Loucy (cell line): ENCODE measurements at regions not wholly inside any gene's neighbourhood (a gene's known extent, or its start where the extent isn't known, plus 50 kb on each side); places are given as distances from the start of the nearest gene placed in this dataset.

Source experiments
- H2AFZ ChIP-seq: fragments of 200-600 bp; sonication (generic); 2 replicates; pipeline ENCODE4 v1.6.0; 2016; ENCODE audit warnings: antibody characterized with exemption, mild to moderate bottlenecking, low read length, moderate library complexity
- H3F3A ChIP-seq: fragments of 200-600 bp; 2 replicates; pipeline ENCODE4 v1.6.0; 2016; ENCODE audit warnings: antibody characterized with exemption, low read depth, mild to moderate bottlenecking
- H3K27me3 ChIP-seq: fragments of 200-600 bp; sonication (generic); 2 replicates; pipeline ENCODE4 v1.6.1; 2014; ENCODE audit warnings: low read length, mild to moderate bottlenecking; ENCODE audit not compliant: insufficient read depth, poor library complexity, severe bottlenecking
- H3K36me3 ChIP-seq: fragments of 200-600 bp; sonication (generic); 2 replicates; pipeline ENCODE4 v1.6.1; 2016; ENCODE audit warnings: low read length; ENCODE audit not compliant: insufficient read depth
- H3K4me1 ChIP-seq: fragments of 200-600 bp; sonication (generic); 2 replicates; pipeline ENCODE4 v1.5.1; 2014; ENCODE audit warnings: low read length, mild to moderate bottlenecking; ENCODE audit not compliant: insufficient read depth, poor library complexity, severe bottlenecking
- H3K4me2 ChIP-seq: fragments of 200-600 bp; sonication (generic); 2 replicates; pipeline ENCODE4 v1.6.0; 2014; ENCODE audit warnings: antibody characterized with exemption, low read length, low read depth, mild to moderate bottlenecking; ENCODE audit not compliant: poor library complexity, severe bottlenecking
- H3K4me3 ChIP-seq: fragments of 200-600 bp; sonication (generic); 2 replicates; pipeline ENCODE4 v1.5.1; 2014; ENCODE audit warnings: low read length, mild to moderate bottlenecking, mixed read lengths; ENCODE audit not compliant: poor library complexity, severe bottlenecking
- H3K79me2 ChIP-seq: fragments of 200-600 bp; sonication (generic); 2 replicates; pipeline ENCODE4 v1.6.1; 2014; ENCODE audit warnings: low read length; ENCODE audit not compliant: insufficient read depth
- H3K9ac ChIP-seq: fragments of 200-600 bp; sonication (generic); 2 replicates; pipeline ENCODE4 v1.6.0; 2014; ENCODE audit warnings: mild to moderate bottlenecking, low read depth, low read length, moderate library complexity; ENCODE audit not compliant: poor library complexity, severe bottlenecking
- H3K9me2 ChIP-seq: fragments of 200-600 bp; sonication (generic); replicated peaks from 2 replicates; pipeline ENCODE4 v1.6.1; 2016; ENCODE audit warnings: low read depth, low read length, mixed read lengths
- H3K9me3 ChIP-seq: fragments of 200-600 bp; sonication (generic); 2 replicates; pipeline ENCODE4 v1.6.1; 2014; ENCODE audit warnings: mild to moderate bottlenecking, antibody characterized with exemption, low read length, low read depth; ENCODE audit not compliant: insufficient read depth
- H4K20me1 ChIP-seq: fragments of 200-600 bp; sonication (generic); 2 replicates; pipeline ENCODE4 v1.6.0; 2014; ENCODE audit warnings: antibody characterized with exemption, low read length, mild to moderate bottlenecking; ENCODE audit not compliant: insufficient read depth, poor library complexity, severe bottlenecking
- CTCF ChIP-seq: fragments of 200-600 bp; sonication (generic); conservative IDR thresholded peaks from 2 replicates; pipeline ENCODE4 v1.5.1; 2014; ENCODE audit warnings: mild to moderate bottlenecking, antibody characterized with exemption, low read length
- EZH2phosphoT487 ChIP-seq: fragments of 200-600 bp; IDR thresholded peaks from 2 replicates; pipeline ENCODE4 v1.6.1; 2018; ENCODE audit warnings: antibody characterized with exemption, mild to moderate bottlenecking, moderate library complexity, borderline replicate concordance

- no peak for TF ChIP-seq CTCF
- TF ChIP-seq EZH2phosphoT487 = no peak
These were observed 77.3 kb upstream of the IL6 start for GRCh38 chr7:22649686-22650085.

GRCh38 chr7:22647451-22648257 lies 79.3 kb upstream of the IL6 start:
- TF ChIP-seq EZH2phosphoT487 (no peak), CTCF (no peak)
- no peak overlapping the region for H3K4me2 ChIP-seq
- H3K9me3 ChIP-seq = peaks cover 21% of the 10 kb centered on the region; the same call in 1 of the 2 replicates
- H3K79me2 ChIP-seq = no peaks in the 10 kb centered on the region
- no peak overlapping the region for H3K4me3 ChIP-seq
- H3F3A ChIP-seq = no peaks in the 10 kb centered on the region
- H3K9me2 ChIP-seq = no peaks in the 10 kb centered on the region
- no peak overlapping the region for H3K9ac ChIP-seq
- H3K36me3 ChIP-seq = no peaks in the 10 kb centered on the region
- no peaks in the 10 kb centered on the region for H3K4me1 ChIP-seq
- no peaks in the 10 kb centered on the region for H4K20me1 ChIP-seq
- no peak overlapping the region for H2AFZ ChIP-seq
- no peaks in the 10 kb centered on the region for H3K27me3 ChIP-seq

More at GRCh38 chr7:22649686-22650085, 77.3 kb upstream of the IL6 start:
- Histone ChIP-seq H3K4me1 (no peaks in the 10 kb centered on the region), H3K4me2 (no peak overlapping the region), H3F3A (no peaks in the 10 kb centered on the region), H3K4me3 (no peak overlapping the region), H3K79me2 (no peaks in the 10 kb centered on the region), H3K9me3 (peaks cover 21% of the 10 kb centered on the region; the same call in 1 of the 2 replicates), H2AFZ (no peak overlapping the region), H4K20me1 (no peaks in the 10 kb centered on the region), H3K9ac (no peak overlapping the region), H3K27me3 (no peaks in the 10 kb centered on the region), H3K36me3 (no peaks in the 10 kb centered on the region), H3K9me2 (no peaks in the 10 kb centered on the region)

GRCh38 chr7:22645418-22646181 lies 81.4 kb upstream of the IL6 start:
- Histone ChIP-seq H3K9me2 (no peaks in the 10 kb centered on the region), H4K20me1 (no peaks in the 10 kb centered on the region), H3K36me3 (no peaks in the 10 kb centered on the region), H3K9ac (no peak overlapping the region), H3K4me1 (no peaks in the 10 kb centered on the region), H3K27me3 (no peaks in the 10 kb centered on the region), H3K79me2 (no peaks in the 10 kb centered on the region), H3K9me3 (peaks cover 25% of the 10 kb centered on the region; the same call in 1 of the 2 replicates), H3F3A (no peaks in the 10 kb centered on the region), H2AFZ (no peak overlapping the region), H3K4me3 (no peak overlapping the region), H3K4me2 (no peak overlapping the region)
- no peak for TF ChIP-seq CTCF
- no peak for TF ChIP-seq EZH2phosphoT487
